ENCODE measurements at regions not wholly inside any gene's neighbourhood (a gene's known extent, or its start where the extent isn't known, plus 50 kb on each side); places are given as distances from the start of the nearest gene placed in this dataset.
"Not testable (repeated sequence)": the region's sequence is repeated elsewhere in the genome, so short reads cannot be mapped to it uniquely, and the experiment has no call there.

GRCh38 chr14:54010981-54011380 is 54.4 kb upstream of the BMP4 start:
- Histone ChIP-seq H3K36me3 (ENCODE audit: insufficient read depth) (no peaks in the 10 kb centered on the region), H2AFZ (ENCODE audit: low read depth) (no peak overlapping the region), H3K9ac (no peak overlapping the region), H3K4me2 (no peak overlapping the region), H3K4me3 (IDR thresholded peaks at IDR 0.05; ENCODE audit: insufficient read depth, low read depth, low read length) (no peak overlapping the region), H3K4me1 (ENCODE audit: low read depth, poor library complexity, severe bottlenecking) (no peaks in the 10 kb centered on the region), H3K27me3 (ENCODE audit: insufficient read depth, low read depth) (no peaks in the 10 kb centered on the region), H3K27ac (no peak overlapping the region), H3K79me2 (ENCODE audit: insufficient read depth, low read depth) (no peaks in the 10 kb centered on the region), H4K20me1 (ENCODE audit: insufficient read depth) (no peaks in the 10 kb centered on the region)
- TF ChIP-seq CTCF (conservative IDR thresholded peaks at IDR 0.05; ENCODE audit: low read depth, low read length): no peak

- peak overlapping the region; percentile 24; the same call in 1 of the 2 replicates for H3K27ac ChIP-seq
- no peak overlapping the region for H3K4me3 ChIP-seq (IDR thresholded peaks at IDR 0.05; ENCODE audit: insufficient read depth, low read depth, low read length)
- H3K36me3 ChIP-seq (ENCODE audit: insufficient read depth): no peaks in the 10 kb centered on the region
- H3K9ac ChIP-seq: no peak overlapping the region
- no peak for TF ChIP-seq CTCF (conservative IDR thresholded peaks at IDR 0.05; ENCODE audit: low read depth, low read length)
- no peak overlapping the region for H3K4me2 ChIP-seq
- no peaks in the 10 kb centered on the region for H3K27me3 ChIP-seq (ENCODE audit: insufficient read depth, low read depth)
- H2AFZ ChIP-seq (ENCODE audit: low read depth): no peak overlapping the region
- H3K79me2 ChIP-seq (ENCODE audit: insufficient read depth, low read depth): no peaks in the 10 kb centered on the region
- no peaks in the 10 kb centered on the region for H4K20me1 ChIP-seq (ENCODE audit: insufficient read depth)
- H3K4me1 ChIP-seq (ENCODE audit: low read depth, poor library complexity, severe bottlenecking): peaks cover 11% of the 10 kb centered on the region
These were observed 66.4 kb upstream of the BMP4 start for GRCh38 chr14:54023027-54023426.

- no peaks in the 10 kb centered on the region for H3K27me3 ChIP-seq (ENCODE audit: insufficient read depth, low read depth)
- no peak overlapping the region for H3K4me3 ChIP-seq (IDR thresholded peaks at IDR 0.05; ENCODE audit: insufficient read depth, low read depth, low read length)
- H3K4me2 ChIP-seq: no peak overlapping the region
- H2AFZ ChIP-seq (ENCODE audit: low read depth): no peak overlapping the region
- H3K4me1 ChIP-seq (ENCODE audit: low read depth, poor library complexity, severe bottlenecking): peaks cover 11% of the 10 kb centered on the region
- peak; percentile 44 for TF ChIP-seq CTCF (conservative IDR thresholded peaks at IDR 0.05; ENCODE audit: low read depth, low read length)
- H3K9ac ChIP-seq: no peak overlapping the region
- H4K20me1 ChIP-seq (ENCODE audit: insufficient read depth): no peaks in the 10 kb centered on the region
- H3K79me2 ChIP-seq (ENCODE audit: insufficient read depth, low read depth): no peaks in the 10 kb centered on the region
- H3K36me3 ChIP-seq (ENCODE audit: insufficient read depth): no peaks in the 10 kb centered on the region
- H3K27ac ChIP-seq: no peak overlapping the region
These were observed 69.0 kb upstream of the BMP4 start for GRCh38 chr14:54025661-54026060.

GRCh38 chr14:54026671-54027070 is 70.0 kb upstream of the BMP4 start:
- Histone ChIP-seq H3K4me2 (no peak overlapping the region), H2AFZ (ENCODE audit: low read depth) (no peak overlapping the region), H3K4me1 (ENCODE audit: low read depth, poor library complexity, severe bottlenecking) (peaks cover 11% of the 10 kb centered on the region), H3K9ac (no peak overlapping the region), H3K4me3 (IDR thresholded peaks at IDR 0.05; ENCODE audit: insufficient read depth, low read depth, low read length) (no peak overlapping the region), H3K27me3 (ENCODE audit: insufficient read depth, low read depth) (no peaks in the 10 kb centered on the region), H3K79me2 (ENCODE audit: insufficient read depth, low read depth) (no peaks in the 10 kb centered on the region), H3K27ac (no peak overlapping the region), H3K36me3 (ENCODE audit: insufficient read depth) (no peaks in the 10 kb centered on the region), H4K20me1 (ENCODE audit: insufficient read depth) (no peaks in the 10 kb centered on the region)
- TF ChIP-seq CTCF (conservative IDR thresholded peaks at IDR 0.05; ENCODE audit: low read depth, low read length): no peak

- H3K4me1 ChIP-seq (ENCODE audit: low read depth, poor library complexity, severe bottlenecking); H3K79me2 ChIP-seq (ENCODE audit: insufficient read depth, low read depth); H3K27ac ChIP-seq; H3K9ac ChIP-seq; H3K4me3 ChIP-seq (IDR thresholded peaks at IDR 0.05; ENCODE audit: insufficient read depth, low read depth, low read length); H4K20me1 ChIP-seq (ENCODE audit: insufficient read depth); H3K27me3 ChIP-seq (ENCODE audit: insufficient read depth, low read depth); H2AFZ ChIP-seq (ENCODE audit: low read depth); H3K4me2 ChIP-seq; H3K36me3 ChIP-seq (ENCODE audit: insufficient read depth): not testable (repeated sequence)
These were observed 74.4 kb upstream of the BMP4 start for GRCh38 chr14:54030996-54031395.

- H2AFZ ChIP-seq (ENCODE audit: low read depth); H3K9ac ChIP-seq; H3K27me3 ChIP-seq (ENCODE audit: insufficient read depth, low read depth); H3K4me3 ChIP-seq (IDR thresholded peaks at IDR 0.05; ENCODE audit: insufficient read depth, low read depth, low read length); H3K27ac ChIP-seq; H3K36me3 ChIP-seq (ENCODE audit: insufficient read depth); H3K4me2 ChIP-seq; H3K79me2 ChIP-seq (ENCODE audit: insufficient read depth, low read depth); H3K4me1 ChIP-seq (ENCODE audit: low read depth, poor library complexity, severe bottlenecking); H4K20me1 ChIP-seq (ENCODE audit: insufficient read depth): not testable (repeated sequence)
These were observed 76.7 kb upstream of the BMP4 start for GRCh38 chr14:54033285-54033684.

Measured in KMS-11 (cell line).